Cardiac fibroblast (primary cell): ENCODE measurements at regions not wholly inside any gene's neighbourhood (a gene's known extent, or its start where the extent isn't known, plus 50 kb on each side); places are given as distances from the start of the nearest gene placed in this dataset.

ENCODE experiments used
- DNase-seq, 2 donors: peaks; one replicate each; pipeline versions ENCODE4 v3.0.0 to v3.0.0-alpha.2; 2010; ENCODE audit warnings: low read depth in 2 of 2
- H3K4me3 ChIP-seq, 2 donors: replicated peaks in 1 of 2; 1 replicate in 1 of 2; 2 replicates in 1 of 2; pipeline ENCODE4 v1.5.1; 2011; ENCODE audit warnings: low read depth in 2 of 2, low read length in 2 of 2, mild to moderate bottlenecking in 2 of 2, moderate library complexity in 1 of 2
- TF ChIP-seq, protein P1 (sequence below): IDR thresholded peaks from one replicate; pipeline ENCODE4 v1.5.1; 2011; ENCODE audit warnings: low read depth, mild to moderate bottlenecking, low read length, inconsistent platforms

DNA sequence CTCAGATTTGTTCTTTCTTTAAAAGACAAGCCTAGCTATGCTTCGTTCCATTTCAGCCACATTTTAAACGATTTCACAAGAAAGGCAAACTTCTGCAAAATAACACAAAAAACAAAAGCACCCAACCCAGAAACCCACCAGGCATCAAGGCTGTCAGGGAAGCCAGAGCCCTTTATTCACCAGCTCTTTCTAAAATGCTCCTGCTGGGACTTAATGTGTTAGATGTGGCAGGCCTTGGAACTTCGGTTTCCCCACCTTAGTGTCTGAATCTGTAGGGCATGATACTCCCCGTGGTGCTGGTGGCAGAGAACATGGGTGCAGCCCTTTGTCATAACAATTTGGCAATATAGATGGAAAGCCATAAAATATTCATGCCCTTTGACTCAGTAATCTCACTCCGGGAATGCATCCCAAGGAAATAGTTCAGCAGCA lies 56.8 kb upstream of the LCTL start:
- DNase-seq, result peak in 1 of 2 donors; percentile 44
- TF ChIP-seq, protein P1, sequence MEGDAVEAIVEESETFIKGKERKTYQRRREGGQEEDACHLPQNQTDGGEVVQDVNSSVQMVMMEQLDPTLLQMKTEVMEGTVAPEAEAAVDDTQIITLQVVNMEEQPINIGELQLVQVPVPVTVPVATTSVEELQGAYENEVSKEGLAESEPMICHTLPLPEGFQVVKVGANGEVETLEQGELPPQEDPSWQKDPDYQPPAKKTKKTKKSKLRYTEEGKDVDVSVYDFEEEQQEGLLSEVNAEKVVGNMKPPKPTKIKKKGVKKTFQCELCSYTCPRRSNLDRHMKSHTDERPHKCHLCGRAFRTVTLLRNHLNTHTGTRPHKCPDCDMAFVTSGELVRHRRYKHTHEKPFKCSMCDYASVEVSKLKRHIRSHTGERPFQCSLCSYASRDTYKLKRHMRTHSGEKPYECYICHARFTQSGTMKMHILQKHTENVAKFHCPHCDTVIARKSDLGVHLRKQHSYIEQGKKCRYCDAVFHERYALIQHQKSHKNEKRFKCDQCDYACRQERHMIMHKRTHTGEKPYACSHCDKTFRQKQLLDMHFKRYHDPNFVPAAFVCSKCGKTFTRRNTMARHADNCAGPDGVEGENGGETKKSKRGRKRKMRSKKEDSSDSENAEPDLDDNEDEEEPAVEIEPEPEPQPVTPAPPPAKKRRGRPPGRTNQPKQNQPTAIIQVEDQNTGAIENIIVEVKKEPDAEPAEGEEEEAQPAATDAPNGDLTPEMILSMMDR, result no peak
- no peak overlapping the region for H3K4me3 ChIP-seq

DNA sequence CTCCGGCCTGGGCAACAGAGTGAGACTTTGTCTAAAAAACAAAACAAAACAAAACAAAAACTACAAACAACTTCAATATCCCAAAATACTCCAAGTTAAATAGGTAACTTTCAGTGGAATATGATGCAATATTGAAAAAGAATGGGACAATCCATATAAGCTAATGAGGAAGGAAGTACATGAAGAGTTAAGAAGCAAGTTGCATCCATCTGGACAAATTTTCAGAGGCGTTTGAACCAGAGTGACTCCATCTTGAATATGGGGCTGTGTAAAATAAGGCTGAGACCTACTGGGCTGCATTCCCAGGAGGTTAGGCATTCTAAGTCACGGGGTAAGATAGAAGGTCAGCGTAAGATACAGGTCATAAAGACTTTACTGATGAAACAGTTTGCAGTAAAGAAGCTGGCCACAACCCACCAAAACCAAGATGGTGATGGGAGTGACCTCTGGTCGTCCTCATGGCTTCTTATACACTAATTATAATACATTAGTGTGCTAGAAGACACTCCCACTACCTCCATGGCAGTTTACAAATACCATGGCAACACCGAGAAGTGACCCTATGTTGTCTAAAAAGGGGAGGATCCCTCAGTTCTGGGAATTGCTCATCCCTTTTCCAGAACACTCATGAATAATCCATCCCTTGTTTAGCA lies 58.1 kb upstream of the LCTL start:
- H3K4me3 ChIP-seq, result no peak overlapping the region
- DNase-seq, result peak in 1 of 2 donors; percentile 64
- TF ChIP-seq, protein P1, result no peak

DNA sequence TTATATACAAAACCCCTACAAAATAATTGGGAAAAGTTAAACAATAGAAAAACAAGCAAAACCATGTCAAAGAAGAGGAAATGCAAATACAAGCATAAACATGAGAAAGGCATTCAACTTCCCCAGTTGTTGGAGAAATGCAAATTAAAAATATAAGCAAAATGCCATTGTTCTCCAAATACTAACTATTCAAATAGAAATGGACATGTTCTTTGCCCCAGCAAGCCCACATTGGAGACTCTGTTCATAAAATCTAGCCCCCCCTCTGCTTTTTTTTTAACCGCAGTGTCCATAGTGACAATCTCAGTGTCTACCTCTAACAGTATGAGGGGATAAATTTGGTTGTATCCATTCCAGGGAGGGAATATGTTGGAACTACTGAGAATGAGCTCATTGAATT lies 59.7 kb upstream of the LCTL start:
- TF ChIP-seq, protein P1, result no peak
- H3K4me3 ChIP-seq, result no peak overlapping the region
- DNase-seq, result no peak

DNA sequence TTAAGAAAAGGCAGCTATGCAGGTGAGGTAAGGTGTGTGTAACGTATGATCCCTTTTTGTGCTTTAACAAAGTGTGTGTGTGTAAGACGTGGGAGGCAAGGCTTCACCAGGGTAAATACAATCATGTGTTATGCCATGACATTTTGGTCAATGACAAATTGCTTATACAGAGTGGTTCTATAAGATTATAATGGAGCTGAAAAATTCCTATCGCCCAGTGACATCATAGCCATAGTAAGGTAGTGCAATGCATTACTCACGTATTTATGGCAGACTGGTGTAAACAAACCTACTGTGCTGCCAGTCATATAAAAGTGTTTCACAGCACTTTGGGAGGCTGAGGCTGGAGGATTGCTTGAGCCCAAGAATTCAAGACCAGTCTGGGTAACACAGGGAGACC lies 60.2 kb upstream of the LCTL start:
- DNase-seq, result no peak
- no peak overlapping the region for H3K4me3 ChIP-seq
- TF ChIP-seq, protein P1, result no peak

DNA sequence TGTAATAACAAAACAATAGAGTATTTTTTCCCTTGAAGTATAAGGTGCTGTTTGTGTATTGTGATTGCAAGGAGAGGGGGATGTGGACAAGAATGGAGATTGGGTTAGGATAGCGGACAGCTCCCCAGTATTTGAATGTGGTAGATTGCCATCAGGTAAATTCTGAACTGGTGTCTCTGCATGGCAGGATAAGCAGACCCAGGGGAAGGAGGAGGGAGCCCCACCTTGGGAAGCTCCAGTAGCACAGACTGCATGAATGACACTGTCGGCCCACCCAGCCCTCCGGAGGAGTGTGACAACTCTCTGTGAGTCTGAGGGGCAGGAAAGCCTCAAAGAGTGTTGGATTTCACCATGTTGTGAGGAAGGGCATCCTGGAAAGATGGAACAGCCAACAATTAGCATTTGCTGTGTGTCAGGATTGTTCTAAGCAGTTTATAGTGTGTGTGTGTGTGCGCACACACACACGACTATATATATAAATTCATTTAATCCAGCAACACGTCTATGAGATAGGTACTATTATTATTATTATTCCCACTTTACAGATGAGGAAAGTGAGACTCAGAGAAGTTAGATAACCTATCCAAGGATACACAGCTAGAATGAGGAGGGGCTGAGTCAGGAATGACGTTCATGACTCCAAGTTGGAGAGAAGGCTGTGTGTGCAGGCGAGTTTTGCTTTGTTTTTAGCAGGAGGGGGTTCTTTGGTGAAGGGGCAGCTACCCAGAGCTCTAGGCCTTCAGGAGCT lies 63.4 kb upstream of the LCTL start:
- TF ChIP-seq, protein P1, result no peak
- no peak for DNase-seq
- H3K4me3 ChIP-seq, result no peak overlapping the region

DNA sequence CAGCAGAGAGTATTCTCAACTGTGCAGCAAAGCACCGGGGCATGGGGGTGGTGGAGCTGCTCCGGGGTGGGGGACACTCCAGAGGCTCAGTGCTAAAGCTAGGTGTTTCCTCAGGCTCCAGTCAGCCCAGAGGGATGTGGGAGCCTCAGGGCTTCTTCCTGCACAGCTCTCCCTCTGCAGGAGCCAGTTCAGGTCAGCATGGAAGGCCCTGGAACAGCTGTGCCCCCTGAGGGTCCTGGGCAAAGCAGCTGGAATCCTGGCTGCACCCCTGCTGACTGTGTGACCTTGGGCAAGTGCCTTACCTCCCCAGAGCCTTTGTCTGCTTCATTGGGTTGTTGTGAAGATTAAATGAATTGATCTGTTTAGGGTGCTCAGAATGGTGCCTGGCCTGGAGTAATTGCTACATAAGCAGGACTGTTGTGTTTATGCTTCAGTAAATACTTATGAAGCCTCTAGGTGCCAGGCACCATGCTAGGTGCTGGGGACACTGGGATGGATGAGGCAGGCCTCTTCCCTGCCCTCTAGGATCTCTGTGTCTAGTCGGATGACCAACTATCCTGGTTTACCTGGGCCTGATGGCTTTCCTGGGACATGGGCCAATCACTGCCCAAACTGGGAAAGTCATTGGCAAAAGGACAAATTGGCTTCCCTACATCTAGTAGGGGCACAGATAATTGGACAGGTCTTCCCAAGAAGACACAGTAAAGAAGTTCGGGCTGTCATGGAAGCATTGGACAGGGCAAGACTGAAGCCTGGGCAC lies 64.2 kb upstream of the LCTL start:
- DNase-seq, result no peak
- TF ChIP-seq, protein P1, result no peak
- no peak overlapping the region for H3K4me3 ChIP-seq
